NB4 (cell line): ENCODE measurements at regions not wholly inside any gene's neighbourhood (a gene's known extent, or its start where the extent isn't known, plus 50 kb on each side); places are given as distances from the start of the nearest gene placed in this dataset.
"Not testable (repeated sequence)": the region's sequence is repeated elsewhere in the genome, so short reads cannot be mapped to it uniquely, and the experiment has no call there.

ENCODE experiments used
- POLR2A ChIP-seq: IDR thresholded peaks from 2 replicates; pipeline ENCODE4 v1.6.1; 2011; ENCODE audit warnings: mild to moderate bottlenecking; ENCODE audit not compliant: insufficient read length; ENCODE audit errors: extremely low read depth
- TF ChIP-seq, protein P1 (sequence below): IDR thresholded peaks from one replicate; pipeline ENCODE4 v1.5.1; 2012; ENCODE audit warnings: low read depth, low read length
- TF ChIP-seq, protein P2 (sequence below): IDR thresholded peaks from 2 replicates; pipeline ENCODE4 v1.6.1; 2011; ENCODE audit warnings: low read depth, low read length

- not testable (repeated sequence) for TF ChIP-seq POLR2A
- TF ChIP-seq, protein P1, sequence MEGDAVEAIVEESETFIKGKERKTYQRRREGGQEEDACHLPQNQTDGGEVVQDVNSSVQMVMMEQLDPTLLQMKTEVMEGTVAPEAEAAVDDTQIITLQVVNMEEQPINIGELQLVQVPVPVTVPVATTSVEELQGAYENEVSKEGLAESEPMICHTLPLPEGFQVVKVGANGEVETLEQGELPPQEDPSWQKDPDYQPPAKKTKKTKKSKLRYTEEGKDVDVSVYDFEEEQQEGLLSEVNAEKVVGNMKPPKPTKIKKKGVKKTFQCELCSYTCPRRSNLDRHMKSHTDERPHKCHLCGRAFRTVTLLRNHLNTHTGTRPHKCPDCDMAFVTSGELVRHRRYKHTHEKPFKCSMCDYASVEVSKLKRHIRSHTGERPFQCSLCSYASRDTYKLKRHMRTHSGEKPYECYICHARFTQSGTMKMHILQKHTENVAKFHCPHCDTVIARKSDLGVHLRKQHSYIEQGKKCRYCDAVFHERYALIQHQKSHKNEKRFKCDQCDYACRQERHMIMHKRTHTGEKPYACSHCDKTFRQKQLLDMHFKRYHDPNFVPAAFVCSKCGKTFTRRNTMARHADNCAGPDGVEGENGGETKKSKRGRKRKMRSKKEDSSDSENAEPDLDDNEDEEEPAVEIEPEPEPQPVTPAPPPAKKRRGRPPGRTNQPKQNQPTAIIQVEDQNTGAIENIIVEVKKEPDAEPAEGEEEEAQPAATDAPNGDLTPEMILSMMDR = not testable (repeated sequence)
- TF ChIP-seq, protein P2, sequence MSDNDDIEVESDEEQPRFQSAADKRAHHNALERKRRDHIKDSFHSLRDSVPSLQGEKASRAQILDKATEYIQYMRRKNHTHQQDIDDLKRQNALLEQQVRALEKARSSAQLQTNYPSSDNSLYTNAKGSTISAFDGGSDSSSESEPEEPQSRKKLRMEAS = not testable (repeated sequence)
These were observed 300.1 kb upstream of the PFKP start for GRCh38 chr10:2767293-2767692.
